B cell (primary cell): ENCODE measurements at regions not wholly inside any gene's neighbourhood (a gene's known extent, or its start where the extent isn't known, plus 50 kb on each side); places are given as distances from the start of the nearest gene placed in this dataset.

Experiments
- ATAC-seq: fragments of 200-7000 bp; cut with Tn5 transposase; one replicate; pipeline ENCODE4 v1.10.0; 2021; ENCODE audit warnings: low read depth, mild to moderate bottlenecking, moderate number of reproducible peaks, moderate library complexity
- CTCF ChIA-PET: fragments of 350-600 bp; sonication (Branson Sonifier 250); formaldehyde crosslinking; loops from one replicate; lab custom pipeline; 2021; ENCODE audit warnings: antibody characterized with exemption, inconsistent platforms; lab: Charles Lee
- POLR2A ChIA-PET: fragments of 350-600 bp; sonication (Branson Sonifier 250); formaldehyde crosslinking; loops from one replicate; lab custom pipeline; 2021; ENCODE audit warnings: antibody characterized with exemption; lab: Charles Lee
- DNase-seq: peaks from one replicate; pipeline ENCODE4 v3.0.0; 2013
- H2AFZ ChIP-seq: 2 replicates; pipeline ENCODE4 v1.6.1; 2012; ENCODE audit warnings: mild to moderate bottlenecking, low read depth, low read length; ENCODE audit not compliant: insufficient read depth, poor library complexity, severe bottlenecking
- H3K27ac ChIP-seq, 2 donors: 1 replicate in 1 of 2; 2 replicates in 1 of 2; pipeline ENCODE4 v1.5.1; 2012 to 2013; ENCODE audit warnings: low read length in 2 of 2, mild to moderate bottlenecking in 2 of 2, moderate library complexity in 1 of 2
- H3K27me3 ChIP-seq, 4 experiments: fragments of 200-600 bp in 1 of 4; sonication (generic) in 1 of 4; replicated peaks in 1 of 4; 1 replicate in 2 of 4; 2 replicates in 2 of 4; pipeline versions ENCODE4 v1.6.1 to v1.7.0; 2013 to 2016; ENCODE audit warnings: low read length in 3 of 4, mild to moderate bottlenecking in 2 of 4, mixed read lengths in 1 of 4, moderate library complexity in 1 of 4; ENCODE audit not compliant: insufficient read depth in 4 of 4, control insufficient read depth in 3 of 4; ENCODE audit errors: control extremely low read depth in 1 of 4
- H3K36me3 ChIP-seq, 2 experiments: replicated peaks in 1 of 2; 1 replicate in 1 of 2; 2 replicates in 1 of 2; pipeline versions ENCODE4 v1.6.1 to v1.7.1; 2013; ENCODE audit warnings: low read length in 1 of 2; ENCODE audit not compliant: insufficient read depth in 2 of 2, control insufficient read depth in 1 of 2; ENCODE audit errors: control extremely low read depth in 1 of 2, extremely low read depth in 1 of 2
- H3K4me1 ChIP-seq, 2 donors: fragments of 200-600 bp in 1 of 2; sonication (generic) in 1 of 2; 1 replicate in 1 of 2; 2 replicates in 1 of 2; pipeline versions ENCODE4 v1.5.1 to v1.6.1; 2013 to 2017; ENCODE audit warnings: low read length in 2 of 2; ENCODE audit not compliant: control insufficient read depth in 2 of 2, insufficient read depth in 2 of 2
- H3K4me2 ChIP-seq: replicated peaks from 2 replicates; pipeline ENCODE3; 2012; ENCODE audit warnings: mild to moderate bottlenecking, low read depth, low read length; ENCODE audit not compliant: poor library complexity, severe bottlenecking
- H3K4me3 ChIP-seq, 5 experiments: fragments of 200-600 bp in 1 of 5; sonication (generic) in 1 of 5; 1 replicate in 3 of 5; 2 replicates in 2 of 5; pipeline versions ENCODE4 v1.5.1 to v1.7.0; 2011 to 2016; ENCODE audit warnings: low read length in 4 of 5, mild to moderate bottlenecking in 4 of 5, low read depth in 2 of 5, control low read depth in 1 of 5, moderate library complexity in 1 of 5; ENCODE audit not compliant: insufficient read depth in 1 of 5; ENCODE audit errors: control extremely low read depth in 1 of 5, extremely low read depth in 1 of 5
- H3K79me2 ChIP-seq: fragments of 200-600 bp; sonication (generic); one replicate; pipeline ENCODE4 v1.6.0; 2016; ENCODE audit warnings: low read length; ENCODE audit not compliant: control insufficient read depth, insufficient read depth
- H3K9ac ChIP-seq: fragments of 200-600 bp; sonication (generic); 2 replicates; pipeline ENCODE4 v1.6.1; 2017; ENCODE audit warnings: mild to moderate bottlenecking, low read length, moderate library complexity
- H3K9me3 ChIP-seq, 3 donors: one replicate each; pipeline versions ENCODE4 v1.6.1 to v1.7.1; 2013; ENCODE audit warnings: low read length in 2 of 3; ENCODE audit not compliant: control insufficient read depth in 2 of 3, insufficient read depth in 1 of 3; ENCODE audit errors: control extremely low read depth in 1 of 3
- H4K20me1 ChIP-seq: 2 replicates; pipeline ENCODE4 v1.6.0; 2012; ENCODE audit warnings: mild to moderate bottlenecking, low read length; ENCODE audit not compliant: insufficient read depth, control insufficient read depth, poor library complexity, severe bottlenecking
- H3K27ac Mint-ChIP-seq: one replicate; pipeline ENCODE4 v1.8.0; 2021; ENCODE audit warnings: mixed read lengths
- H3K27me3 Mint-ChIP-seq: one replicate; pipeline ENCODE4 v1.8.0; 2021; ENCODE audit warnings: mixed read lengths
- H3K4me1 Mint-ChIP-seq: one replicate; pipeline ENCODE4 v1.8.0; 2021; ENCODE audit warnings: mixed read lengths
- H3K4me3 Mint-ChIP-seq: one replicate; pipeline ENCODE4 v1.8.0; 2021; ENCODE audit warnings: mixed read lengths
- H3K9me3 Mint-ChIP-seq: one replicate; pipeline ENCODE4 v1.8.0; 2022; ENCODE audit warnings: mixed read lengths; ENCODE audit not compliant: insufficient read depth
- CTCF ChIP-seq: fragments of 200-600 bp; IDR thresholded peaks from one replicate; pipeline ENCODE4 v1.8.0; 2022; ENCODE audit warnings: antibody characterized with exemption, mild to moderate bottlenecking
- EZH2 ChIP-seq: IDR thresholded peaks from 2 replicates; pipeline ENCODE4 v1.6.1; 2012; ENCODE audit warnings: borderline replicate concordance, low read depth, mild to moderate bottlenecking, moderate library complexity, low read length; ENCODE audit not compliant: insufficient read depth, poor library complexity, severe bottlenecking
- WGBS: methylation state at CpG from one replicate; pipeline ENCODE4 v1.1.5; 2013; ENCODE audit warnings: missing lambda C conversion rate; ENCODE audit not compliant: insufficient coverage; 5-methylcytosine and 5-hydroxymethylcytosine counted together
- intact Hi-C: fragments of 100-400 bp; cut with micrococcal nuclease; formaldehyde crosslinking; loops from one replicate; pipeline ENCODE4 v1.10.0; 2022

GRCh38 chr4:28241021-28241420, 1380.4 kb downstream of the STIM2 start:
- no peaks in the 10 kb centered on the region for H3K4me1 Mint-ChIP-seq
- DNase-seq, result no peak

DNA sequence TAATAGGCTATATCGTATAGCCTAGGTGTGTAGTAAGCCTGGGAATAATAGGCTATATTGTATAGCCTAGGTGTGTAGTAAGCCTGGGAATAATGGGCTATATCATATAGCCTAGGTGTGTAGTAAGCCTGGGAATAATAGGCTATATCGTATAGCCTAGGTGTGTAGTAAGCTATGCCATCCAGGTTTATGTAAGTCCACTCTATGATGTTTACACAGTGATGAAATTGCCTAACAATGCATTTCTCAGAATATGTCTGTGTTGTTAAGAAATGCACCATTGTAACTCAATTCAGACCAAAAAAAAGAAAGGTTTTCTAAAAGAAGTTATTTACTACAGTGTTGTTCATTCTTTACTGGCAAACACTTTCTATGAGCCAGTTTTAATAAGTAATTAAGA, 1387.2 kb downstream of the STIM2 start:
- no peaks in the 10 kb centered on the region for H4K20me1 ChIP-seq
- intact Hi-C loops, result no loop called here
- no peaks in the 10 kb centered on the region for H3K27me3 Mint-ChIP-seq
- no peaks in the 10 kb centered on the region for H3K9me3 ChIP-seq
- no peaks in the 10 kb centered on the region for H3K79me2 ChIP-seq
- no peak overlapping the region for H3K4me3 Mint-ChIP-seq
- no peak overlapping the region for H3K27ac Mint-ChIP-seq
- TF ChIP-seq EZH2 (no peak), CTCF (no peak)
- H3K4me2 ChIP-seq, result no peak overlapping the region
- H3K4me1 Mint-ChIP-seq, result no peaks in the 10 kb centered on the region
- no peaks in the 10 kb centered on the region for H3K4me1 ChIP-seq
- no peak for DNase-seq
- no peaks in the 10 kb centered on the region for H3K27me3 ChIP-seq
- ChIA-PET POLR2A (no interaction called here), CTCF (no interaction called here)
- H3K9ac ChIP-seq, result no peak overlapping the region
- H3K4me3 ChIP-seq, result no peak overlapping the region
- H3K36me3 ChIP-seq, result no peaks in the 10 kb centered on the region
- no peak overlapping the region for H3K27ac ChIP-seq
- H3K9me3 Mint-ChIP-seq, result no peaks in the 10 kb centered on the region
- H2AFZ ChIP-seq, result no peak overlapping the region
- WGBS, result no CpG with 5 or more reads among the region's 2 CpGs
- ATAC-seq, result no peak

More at GRCh38 chr4:28241021-28241420, 1380.4 kb downstream of the STIM2 start:
- no peaks in the 10 kb centered on the region for H3K4me1 ChIP-seq
- no peak overlapping the region for H3K4me2 ChIP-seq
- Mint-ChIP-seq H3K27me3 (no peaks in the 10 kb centered on the region), H3K9me3 (no peaks in the 10 kb centered on the region), H3K27ac (no peak overlapping the region), H3K4me3 (no peak overlapping the region)
- ChIA-PET POLR2A (no interaction called here), CTCF (no interaction called here)
- H3K36me3 ChIP-seq, result no peaks in the 10 kb centered on the region
- TF ChIP-seq EZH2 (no peak), CTCF (no peak)
- no peak overlapping the region for H3K4me3 ChIP-seq
- no peak overlapping the region for H2AFZ ChIP-seq
- H3K79me2 ChIP-seq, result no peaks in the 10 kb centered on the region
- H3K27me3 ChIP-seq, result no peaks in the 10 kb centered on the region
- intact Hi-C loops, result no loop called here
- ATAC-seq, result no peak
- WGBS, result no CpG with 5 or more reads among the region's 2 CpGs
- no peak overlapping the region for H3K27ac ChIP-seq
- H4K20me1 ChIP-seq, result no peaks in the 10 kb centered on the region
- H3K9me3 ChIP-seq, result no peaks in the 10 kb centered on the region
- H3K9ac ChIP-seq, result no peak overlapping the region
